ENCODE measurements at regions not wholly inside any gene's neighbourhood (a gene's known extent, or its start where the extent isn't known, plus 50 kb on each side); places are given as distances from the start of the nearest gene placed in this dataset.

DNA sequence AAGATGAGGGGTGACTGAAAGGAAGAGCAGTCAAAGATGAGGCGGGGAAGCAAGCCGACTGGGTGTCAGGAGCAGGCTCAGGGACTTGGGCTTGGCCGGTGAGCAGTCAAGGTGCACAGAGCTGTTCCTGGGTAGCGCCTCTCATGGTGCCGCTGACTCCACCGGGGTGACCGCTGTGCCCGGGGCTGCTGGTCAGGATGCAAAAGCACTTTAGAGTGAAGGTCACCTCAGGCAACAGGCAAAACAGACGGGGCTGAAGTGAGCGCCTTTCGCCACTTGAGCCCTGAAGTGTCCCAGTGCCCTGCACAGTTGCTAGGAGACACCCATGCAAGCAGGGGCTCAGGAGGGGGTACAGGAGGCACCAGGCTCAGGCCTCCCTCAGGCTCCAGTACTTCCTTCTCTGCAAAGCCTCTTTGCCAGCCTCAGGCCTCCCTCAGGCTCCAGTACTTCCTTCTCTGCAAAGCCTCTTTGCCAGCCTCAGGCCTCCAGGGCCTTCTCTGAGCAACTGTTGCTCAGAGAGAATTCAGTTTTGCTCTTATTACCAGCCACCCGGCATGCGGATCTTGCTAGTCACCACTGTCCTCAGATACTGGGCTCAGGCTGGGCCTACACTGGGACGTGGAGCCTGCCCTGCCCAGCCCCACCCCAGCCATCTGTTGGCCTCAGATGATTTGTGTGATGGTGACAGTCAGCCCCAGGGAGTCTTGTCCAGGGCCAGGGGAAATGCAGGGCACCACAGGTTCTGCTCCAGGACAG lies 99.7 kb upstream of the IRF2BP2 start:
- TF ChIP-seq, protein P1, sequence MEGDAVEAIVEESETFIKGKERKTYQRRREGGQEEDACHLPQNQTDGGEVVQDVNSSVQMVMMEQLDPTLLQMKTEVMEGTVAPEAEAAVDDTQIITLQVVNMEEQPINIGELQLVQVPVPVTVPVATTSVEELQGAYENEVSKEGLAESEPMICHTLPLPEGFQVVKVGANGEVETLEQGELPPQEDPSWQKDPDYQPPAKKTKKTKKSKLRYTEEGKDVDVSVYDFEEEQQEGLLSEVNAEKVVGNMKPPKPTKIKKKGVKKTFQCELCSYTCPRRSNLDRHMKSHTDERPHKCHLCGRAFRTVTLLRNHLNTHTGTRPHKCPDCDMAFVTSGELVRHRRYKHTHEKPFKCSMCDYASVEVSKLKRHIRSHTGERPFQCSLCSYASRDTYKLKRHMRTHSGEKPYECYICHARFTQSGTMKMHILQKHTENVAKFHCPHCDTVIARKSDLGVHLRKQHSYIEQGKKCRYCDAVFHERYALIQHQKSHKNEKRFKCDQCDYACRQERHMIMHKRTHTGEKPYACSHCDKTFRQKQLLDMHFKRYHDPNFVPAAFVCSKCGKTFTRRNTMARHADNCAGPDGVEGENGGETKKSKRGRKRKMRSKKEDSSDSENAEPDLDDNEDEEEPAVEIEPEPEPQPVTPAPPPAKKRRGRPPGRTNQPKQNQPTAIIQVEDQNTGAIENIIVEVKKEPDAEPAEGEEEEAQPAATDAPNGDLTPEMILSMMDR (IDR thresholded peaks at IDR 0.05) = no peak
- TF ChIP-seq POLR2A (IDR thresholded peaks at IDR 0.05) = no peak
- TF ChIP-seq POLR2AphosphoS5 (IDR thresholded peaks at IDR 0.05) = no peak

Measured in breast epithelium (tissue), 3 donors.